GM12878 (cell line): ENCODE measurements at regions not wholly inside any gene's neighbourhood (a gene's known extent, or its start where the extent isn't known, plus 50 kb on each side); places are given as distances from the start of the nearest gene placed in this dataset.

ENCODE experiments used
- ATAC-seq: fragments of 200-7000 bp; cut with Tn5 transposase; 3 replicates; pipeline ENCODE4 v1.9.1; 2020; ENCODE audit warnings: mild to moderate bottlenecking, moderate library complexity
- BruUV-seq: library from RNA; stranded (reverse); fragments of 400-500 nt; replicated peaks from 2 replicates; lab custom pipeline; 2021; lab: Mats Ljungman, UMichigan
- CTCF ChIA-PET: fragments of 300-600 bp; sonication (Branson Sonifier 250); formaldehyde crosslinking; extraction: SDS; loops from one replicate; lab custom pipeline; 2021; ENCODE audit warnings: inconsistent platforms; lab: Yijun Ruan, JAX
- POLR2A ChIA-PET: fragments of 350-600 bp; formaldehyde crosslinking; extraction: SDS; loops from one replicate; lab custom pipeline; 2021; ENCODE audit warnings: inconsistent platforms; lab: Charles Lee
- RAD21 ChIA-PET: fragments of 300-600 bp; sonication (Branson Sonifier 250); formaldehyde crosslinking; loops from one replicate; lab custom pipeline; 2023; ENCODE audit warnings: antibody characterized with exemption; ENCODE audit not compliant: unreplicated experiment; lab: Charles Lee
- SMC1A ChIA-PET: fragments of 300-600 bp; sonication (Branson Sonifier 250); formaldehyde crosslinking; loops from one replicate; lab custom pipeline; 2023; ENCODE audit not compliant: unreplicated experiment, uncharacterized antibody; lab: Charles Lee
- DNase-seq: peaks from one replicate; pipeline ENCODE4 v3.0.0-alpha.2; 2011; ENCODE audit warnings: low read depth, low spot score
- FAIRE-seq: peaks from 3 replicates; lab custom pipeline; 2011; peaks lifted over from hg19 to GRCh38; lab: Jason Lieb, UNC
- H2AFZ ChIP-seq: 2 replicates; pipeline ENCODE4 v1.6.0; 2011; ENCODE audit warnings: low read depth, low read length, control low read depth; ENCODE audit not compliant: control insufficient read depth
- H3K27ac ChIP-seq: 2 replicates; pipeline ENCODE4 v1.5.1; 2011; ENCODE audit warnings: control low read depth; ENCODE audit not compliant: control insufficient read depth, insufficient read depth
- H3K27me3 ChIP-seq, 2 experiments: replicated peaks in 1 of 2; 2 replicates each; pipeline versions ENCODE4 v1.6.0 to v1.6.1; 2011; ENCODE audit warnings: low read length in 1 of 2; ENCODE audit not compliant: control insufficient read depth in 2 of 2, insufficient read depth in 2 of 2
- H3K36me3 ChIP-seq, 2 experiments: 2 replicates each; pipeline ENCODE4 v1.5.1; 2011; ENCODE audit warnings: low read length in 1 of 2; ENCODE audit not compliant: control insufficient read depth in 2 of 2, insufficient read depth in 2 of 2
- H3K4me1 ChIP-seq: 2 replicates; pipeline ENCODE4 v1.6.1; 2011; ENCODE audit warnings: mild to moderate bottlenecking, low read length, moderate library complexity, mixed read lengths; ENCODE audit not compliant: control insufficient read depth, insufficient read depth
- H3K4me2 ChIP-seq: 2 replicates; pipeline ENCODE4 v1.6.0; 2011; ENCODE audit warnings: control low read depth; ENCODE audit not compliant: control insufficient read depth, insufficient read depth
- H3K4me3 ChIP-seq: fragments of 200-600 bp; sonication (generic); 2 replicates; pipeline ENCODE4 v1.5.1; 2016
- H3K79me2 ChIP-seq: 2 replicates; pipeline ENCODE4 v1.6.0; 2011; ENCODE audit warnings: low read length; ENCODE audit not compliant: control insufficient read depth, insufficient read depth
- H3K9ac ChIP-seq: 2 replicates; pipeline ENCODE4 v1.8.0; 2011; ENCODE audit warnings: low read length, control low read depth, mixed read lengths; ENCODE audit not compliant: control insufficient read depth, insufficient read depth
- H3K9me3 ChIP-seq: replicated peaks from 3 replicates; pipeline ENCODE4 v1.5.1; 2011; ENCODE audit warnings: mild to moderate bottlenecking, low read length; ENCODE audit not compliant: control insufficient read depth, insufficient read depth
- H4K20me1 ChIP-seq: 2 replicates; pipeline ENCODE4 v1.6.0; 2011; ENCODE audit not compliant: control insufficient read depth, insufficient read depth
- CEBPB ChIP-seq, 2 experiments: fragments of 150-350 bp in 1 of 2; IDR thresholded peaks; 2 replicates each; pipeline ENCODE4 v1.6.1; 2012 to 2014; ENCODE audit warnings: low read depth in 2 of 2, low read length in 2 of 2, borderline replicate concordance in 1 of 2, inconsistent platforms in 1 of 2
- CREB1 ChIP-seq: IDR thresholded peaks from 2 replicates; pipeline ENCODE4 v1.6.1; 2012; ENCODE audit warnings: low read depth, mild to moderate bottlenecking, inconsistent platforms
- DPF2 ChIP-seq: fragments of 450-650 bp; IDR thresholded peaks from 2 replicates; pipeline ENCODE4 v1.6.1; 2017; ENCODE audit warnings: mild to moderate bottlenecking
- EGR1 ChIP-seq, 2 experiments: IDR thresholded peaks; 1 replicate in 1 of 2; 2 replicates in 1 of 2; pipeline ENCODE4 v1.6.1; 2011 to 2012; ENCODE audit warnings: low read depth in 2 of 2, low read length in 2 of 2, borderline replicate concordance in 1 of 2, mild to moderate bottlenecking in 1 of 2, moderate library complexity in 1 of 2
- HDGF ChIP-seq: fragments of 450-650 bp; IDR thresholded peaks from 2 replicates; pipeline ENCODE4 v1.6.1; 2016; ENCODE audit warnings: antibody characterized with exemption
- IKZF2 ChIP-seq, 2 experiments: fragments of 450-650 bp; IDR thresholded peaks; 2 replicates each; pipeline ENCODE4 v1.6.1; 2017; ENCODE audit warnings: mild to moderate bottlenecking in 2 of 2, moderate library complexity in 2 of 2
- MTA2 ChIP-seq: fragments of 450-650 bp; IDR thresholded peaks from 2 replicates; pipeline ENCODE4 v1.6.1; 2016; ENCODE audit warnings: low read depth, mild to moderate bottlenecking, moderate library complexity
- MYC ChIP-seq: IDR thresholded peaks from 2 replicates; pipeline ENCODE4 v1.6.1; 2011; ENCODE audit warnings: mild to moderate bottlenecking, low read length, moderate library complexity, inconsistent platforms; ENCODE audit not compliant: insufficient read depth, insufficient replicate concordance, insufficient read length, severe bottlenecking
- PAX5 ChIP-seq: IDR thresholded peaks from 2 replicates; pipeline ENCODE4 v1.6.1; 2011; ENCODE audit warnings: low read depth, low read length, borderline replicate concordance
- PAX8 ChIP-seq: fragments of 450-650 bp; IDR thresholded peaks from 2 replicates; pipeline ENCODE4 v1.6.1; 2017; ENCODE audit warnings: mild to moderate bottlenecking, moderate library complexity
- POU2F2 ChIP-seq: IDR thresholded peaks from 3 replicates; pipeline ENCODE4 v1.6.1; 2011; ENCODE audit warnings: low read depth, mild to moderate bottlenecking, low read length, borderline replicate concordance
- RAD51 ChIP-seq: fragments of 450-650 bp; IDR thresholded peaks from 2 replicates; pipeline ENCODE4 v1.6.1; 2016; ENCODE audit warnings: moderate library complexity, mild to moderate bottlenecking, inconsistent platforms
- RFX5 ChIP-seq: IDR thresholded peaks from 2 replicates; pipeline ENCODE4 v1.6.1; 2011; ENCODE audit warnings: low read depth, low read length, improper control_type of control experiment
- SIN3A ChIP-seq: IDR thresholded peaks from 2 replicates; pipeline ENCODE4 v1.6.1; 2012; ENCODE audit warnings: low read depth, low read length, improper control_type of control experiment
- SP1 ChIP-seq: IDR thresholded peaks from one replicate; pipeline ENCODE4 v1.6.1; 2011; ENCODE audit warnings: low read depth, low read length
- SRF ChIP-seq, 2 experiments: IDR thresholded peaks; 2 replicates each; pipeline ENCODE4 v1.6.1; 2011; ENCODE audit warnings: low read depth in 2 of 2, low read length in 2 of 2, mild to moderate bottlenecking in 1 of 2, moderate library complexity in 1 of 2
- TARDBP ChIP-seq: IDR thresholded peaks from 2 replicates; pipeline ENCODE4 v1.6.1; 2016; ENCODE audit warnings: borderline replicate concordance
- ZNF622 ChIP-seq: fragments of 450-650 bp; IDR thresholded peaks from 2 replicates; pipeline ENCODE4 v1.6.1; 2017; ENCODE audit warnings: mild to moderate bottlenecking, inconsistent platforms
- in situ Hi-C: fragments of 300-500 bp; cut with MboI; formaldehyde crosslinking; loops from 9 replicates; pipeline ENCODE4 v1.14.3; 2018; ENCODE audit warnings: mixed read lengths
- intact Hi-C: fragments of 100-400 bp; cut with micrococcal nuclease; formaldehyde crosslinking; loops from one replicate; pipeline ENCODE4 v1.14.2; 2022; ENCODE audit not compliant: unreplicated experiment
- TF ChIP-seq, protein P1 (sequence below): fragments of 450-650 bp; IDR thresholded peaks from 2 replicates; pipeline ENCODE4 v1.6.1; 2016; ENCODE audit warnings: mild to moderate bottlenecking, moderate library complexity, borderline replicate concordance

DNA sequence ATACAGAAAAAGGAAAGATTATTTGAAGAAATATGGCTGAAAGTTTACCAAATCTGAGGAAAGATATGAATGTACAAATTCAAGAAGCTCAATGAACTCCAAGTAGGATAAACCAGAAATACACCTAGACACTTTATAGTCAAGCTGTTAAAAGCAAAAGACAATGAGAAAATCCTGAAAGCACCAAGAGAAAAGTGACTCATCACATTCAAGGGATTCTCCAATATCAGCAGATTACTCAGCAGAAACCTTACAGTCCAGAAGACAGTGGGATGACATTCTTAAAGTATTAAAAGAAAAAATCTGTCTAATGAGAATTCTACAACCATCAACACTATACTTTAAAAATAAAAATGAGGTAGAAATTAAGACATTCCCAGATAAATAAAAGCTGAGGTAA is 223.8 kb upstream of the ZCCHC13 start:
- SMC1A ChIA-PET, result interaction anchor here (2.5 kb wide), 1 partner anchor 11 kb away, joined by 6 read pairs; no protein-coding TSS in a partner anchor
- RAD21 ChIA-PET, result interaction anchor here (0.7 kb wide), 1 partner anchor 1384 kb away, joined by 3 read pairs; no protein-coding TSS in a partner anchor
- no peak for DNase-seq
- no peaks in the 10 kb centered on the region for H4K20me1 ChIP-seq
- POLR2A ChIA-PET, result no interaction called here
- BruUV-seq, result no TSS peak
- no peak for ATAC-seq
- no peak overlapping the region for H3K4me3 ChIP-seq
- H3K4me1 ChIP-seq, result no peaks in the 10 kb centered on the region
- in situ Hi-C loops, result no loop called here
- no peaks in the 10 kb centered on the region for H3K79me2 ChIP-seq
- no peak for FAIRE-seq
- no peaks in the 10 kb centered on the region for H3K27me3 ChIP-seq
- no peak overlapping the region for H3K27ac ChIP-seq
- TF ChIP-seq EGR1 (IDR thresholded peaks at IDR 0.05; ENCODE audit: borderline replicate concordance in 1 of 2, low read depth in 2 of 2, low read length in 2 of 2), result no peak
- TF ChIP-seq RFX5, result no peak
- TF ChIP-seq HDGF, result no peak
- no peak for TF ChIP-seq SRF (IDR thresholded peaks at IDR 0.05; ENCODE audit: low read depth in 2 of 2, low read length in 2 of 2)
- no peak for TF ChIP-seq POU2F2
- no peak for TF ChIP-seq SP1
- TF ChIP-seq PAX8, result no peak
- TF ChIP-seq RAD51, result no peak
- TF ChIP-seq MTA2, result no peak
- no peak for TF ChIP-seq DPF2
- TF ChIP-seq CREB1, result no peak
- TF ChIP-seq ZNF622, result no peak
- TF ChIP-seq SIN3A, result no peak
- TF ChIP-seq MYC, result no peak
- TF ChIP-seq TARDBP, result no peak
- no peak for TF ChIP-seq PAX5
- TF ChIP-seq, protein P1, sequence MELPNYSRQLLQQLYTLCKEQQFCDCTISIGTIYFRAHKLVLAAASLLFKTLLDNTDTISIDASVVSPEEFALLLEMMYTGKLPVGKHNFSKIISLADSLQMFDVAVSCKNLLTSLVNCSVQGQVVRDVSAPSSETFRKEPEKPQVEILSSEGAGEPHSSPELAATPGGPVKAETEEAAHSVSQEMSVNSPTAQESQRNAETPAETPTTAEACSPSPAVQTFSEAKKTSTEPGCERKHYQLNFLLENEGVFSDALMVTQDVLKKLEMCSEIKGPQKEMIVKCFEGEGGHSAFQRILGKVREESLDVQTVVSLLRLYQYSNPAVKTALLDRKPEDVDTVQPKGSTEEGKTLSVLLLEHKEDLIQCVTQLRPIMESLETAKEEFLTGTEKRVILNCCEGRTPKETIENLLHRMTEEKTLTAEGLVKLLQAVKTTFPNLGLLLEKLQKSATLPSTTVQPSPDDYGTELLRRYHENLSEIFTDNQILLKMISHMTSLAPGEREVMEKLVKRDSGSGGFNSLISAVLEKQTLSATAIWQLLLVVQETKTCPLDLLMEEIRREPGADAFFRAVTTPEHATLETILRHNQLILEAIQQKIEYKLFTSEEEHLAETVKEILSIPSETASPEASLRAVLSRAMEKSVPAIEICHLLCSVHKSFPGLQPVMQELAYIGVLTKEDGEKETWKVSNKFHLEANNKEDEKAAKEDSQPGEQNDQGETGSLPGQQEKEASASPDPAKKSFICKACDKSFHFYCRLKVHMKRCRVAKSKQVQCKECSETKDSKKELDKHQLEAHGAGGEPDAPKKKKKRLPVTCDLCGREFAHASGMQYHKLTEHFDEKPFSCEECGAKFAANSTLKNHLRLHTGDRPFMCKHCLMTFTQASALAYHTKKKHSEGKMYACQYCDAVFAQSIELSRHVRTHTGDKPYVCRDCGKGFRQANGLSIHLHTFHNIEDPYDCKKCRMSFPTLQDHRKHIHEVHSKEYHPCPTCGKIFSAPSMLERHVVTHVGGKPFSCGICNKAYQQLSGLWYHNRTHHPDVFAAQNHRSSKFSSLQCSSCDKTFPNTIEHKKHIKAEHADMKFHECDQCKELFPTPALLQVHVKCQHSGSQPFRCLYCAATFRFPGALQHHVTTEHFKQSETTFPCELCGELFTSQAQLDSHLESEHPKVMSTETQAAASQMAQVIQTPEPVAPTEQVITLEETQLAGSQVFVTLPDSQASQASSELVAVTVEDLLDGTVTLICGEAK, result no peak
- TF ChIP-seq IKZF2 (IDR thresholded peaks at IDR 0.05), result no peak
- TF ChIP-seq CEBPB (IDR thresholded peaks at IDR 0.05; ENCODE audit: borderline replicate concordance in 1 of 2, low read depth in 2 of 2, low read length in 2 of 2), result no peak
- no peak overlapping the region for H3K9ac ChIP-seq
- intact Hi-C loops, result no loop called here
- H3K4me2 ChIP-seq, result no peak overlapping the region
- CTCF ChIA-PET, result no interaction called here
- no peak overlapping the region for H2AFZ ChIP-seq
- no peaks in the 10 kb centered on the region; the same call in 2 of the 3 replicates for H3K9me3 ChIP-seq
- H3K36me3 ChIP-seq, result no peaks in the 10 kb centered on the region
